Effector memory CD4-positive, alpha-beta T cell (primary cell): ENCODE measurements at regions not wholly inside any gene's neighbourhood (a gene's known extent, or its start where the extent isn't known, plus 50 kb on each side); places are given as distances from the start of the nearest gene placed in this dataset.

Experiments used
- DNase-seq, 3 donors: peaks; one replicate each; pipeline ENCODE4 v3.0.0-alpha.2; 2020
- H3K27ac ChIP-seq: 2 replicates; pipeline ENCODE4 v1.7.0; 2013; ENCODE audit warnings: mild to moderate bottlenecking, low read length, moderate library complexity; ENCODE audit not compliant: insufficient read depth, poor library complexity, severe bottlenecking
- H3K27me3 ChIP-seq: replicated peaks from 2 replicates; pipeline ENCODE4 v1.7.0; 2013; ENCODE audit warnings: mild to moderate bottlenecking, low read length; ENCODE audit not compliant: insufficient read depth, control insufficient read depth, poor library complexity, severe bottlenecking
- H3K36me3 ChIP-seq: 2 replicates; pipeline ENCODE4 v1.7.0; 2013; ENCODE audit warnings: mild to moderate bottlenecking, low read length, moderate library complexity; ENCODE audit not compliant: control insufficient read depth, insufficient read depth
- H3K4me1 ChIP-seq: 2 replicates; pipeline ENCODE4 v1.7.0; 2013; ENCODE audit warnings: low read length, mild to moderate bottlenecking; ENCODE audit not compliant: control insufficient read depth, insufficient read depth, poor library complexity, severe bottlenecking
- H3K4me3 ChIP-seq: 2 replicates; pipeline ENCODE4 v1.7.0; 2013; ENCODE audit warnings: low read length, low read depth, mild to moderate bottlenecking; ENCODE audit not compliant: insufficient read depth, poor library complexity, severe bottlenecking
- H3K9me3 ChIP-seq: 2 replicates; pipeline ENCODE4 v1.7.0; 2013; ENCODE audit warnings: mild to moderate bottlenecking, low read length, moderate library complexity; ENCODE audit not compliant: control insufficient read depth

DNA sequence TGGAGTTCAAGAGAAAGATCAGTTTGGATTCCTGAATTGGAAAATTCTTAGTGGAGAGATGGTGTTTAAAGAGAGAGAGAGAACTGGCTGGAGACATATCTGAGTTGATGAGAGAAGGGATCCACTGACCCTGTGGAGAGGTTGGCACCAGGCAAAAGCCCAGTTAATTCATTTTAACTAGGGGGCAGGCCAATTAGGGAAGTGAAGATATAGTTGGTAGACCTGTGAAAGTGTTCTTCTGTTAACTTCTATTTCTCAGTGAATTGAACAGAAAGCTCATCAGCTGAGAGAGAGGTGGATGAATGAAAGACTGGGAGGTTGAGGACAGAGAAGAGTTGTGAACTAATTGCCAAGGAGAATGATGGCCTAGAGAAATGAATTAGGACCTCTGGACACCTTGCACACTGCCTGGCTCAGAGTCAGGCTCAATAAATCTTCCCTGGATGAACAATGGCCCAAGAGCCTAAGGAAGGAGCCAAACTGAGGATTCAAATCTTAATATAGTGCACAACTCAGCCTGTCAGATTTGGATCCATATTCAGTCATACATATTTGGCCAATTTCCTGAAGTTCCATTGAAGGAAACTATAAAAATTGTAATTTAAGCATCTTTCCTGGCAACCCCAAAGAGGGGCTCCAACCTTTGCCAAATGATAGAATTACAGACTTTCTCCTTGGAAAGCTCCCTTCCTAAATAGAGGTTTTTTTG is 82.2 kb upstream of the RMDN2 start:
- Histone ChIP-seq H3K36me3 (no peaks in the 10 kb centered on the region), H3K9me3 (no peaks in the 10 kb centered on the region), H3K4me1 (no peaks in the 10 kb centered on the region), H3K4me3 (no peak overlapping the region), H3K27me3 (no peaks in the 10 kb centered on the region), H3K27ac (no peak overlapping the region)
- no peak for DNase-seq

DNA sequence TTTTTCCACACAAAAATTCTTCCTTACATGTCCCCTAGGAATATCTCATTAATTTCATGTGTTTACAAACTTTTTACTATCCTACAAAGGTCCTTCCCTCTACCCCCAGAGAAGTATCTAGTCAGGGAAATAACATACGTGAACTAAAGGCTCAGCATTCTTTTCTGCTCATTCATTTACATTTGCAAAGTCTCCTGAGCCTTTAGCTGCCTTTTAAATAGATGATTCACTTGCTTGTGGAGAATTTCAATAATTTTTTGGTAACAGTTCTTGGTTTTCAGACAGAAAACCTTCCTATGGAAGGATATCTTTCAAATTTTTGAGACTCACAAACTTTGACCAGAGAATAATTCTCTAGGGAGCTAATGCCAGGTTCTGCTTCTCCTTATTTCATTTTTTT is 81.5 kb upstream of the RMDN2 start:
- Histone ChIP-seq H3K4me3 (no peak overlapping the region), H3K36me3 (no peaks in the 10 kb centered on the region), H3K9me3 (no peaks in the 10 kb centered on the region), H3K27ac (no peak overlapping the region), H3K4me1 (no peaks in the 10 kb centered on the region), H3K27me3 (no peaks in the 10 kb centered on the region)
- DNase-seq: no peak

DNA sequence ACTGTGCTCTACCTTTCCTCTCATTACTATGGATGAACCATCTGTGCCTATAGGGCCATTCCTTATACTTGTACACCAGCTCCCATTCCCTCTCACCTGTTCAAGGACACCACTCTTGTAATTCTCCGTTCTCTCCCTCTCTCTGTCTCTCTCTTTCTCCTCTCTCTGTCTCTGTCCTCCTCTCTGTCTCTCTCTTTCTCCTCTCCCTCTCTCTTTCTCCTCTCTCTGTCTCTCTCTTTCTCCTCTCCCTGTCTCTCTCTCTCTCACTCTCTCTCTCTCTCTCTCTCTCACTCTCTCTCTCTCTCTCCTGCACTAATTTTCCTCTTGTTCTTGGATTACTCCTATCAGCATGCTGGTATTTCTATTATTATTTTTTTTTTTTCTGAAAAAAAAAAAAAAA is 78.9 kb upstream of the RMDN2 start:
- Histone ChIP-seq H3K4me3 (no peak overlapping the region), H3K27ac (no peak overlapping the region), H3K9me3 (no peaks in the 10 kb centered on the region), H3K4me1 (no peaks in the 10 kb centered on the region), H3K36me3 (no peaks in the 10 kb centered on the region), H3K27me3 (no peaks in the 10 kb centered on the region)
- DNase-seq: no peak

DNA sequence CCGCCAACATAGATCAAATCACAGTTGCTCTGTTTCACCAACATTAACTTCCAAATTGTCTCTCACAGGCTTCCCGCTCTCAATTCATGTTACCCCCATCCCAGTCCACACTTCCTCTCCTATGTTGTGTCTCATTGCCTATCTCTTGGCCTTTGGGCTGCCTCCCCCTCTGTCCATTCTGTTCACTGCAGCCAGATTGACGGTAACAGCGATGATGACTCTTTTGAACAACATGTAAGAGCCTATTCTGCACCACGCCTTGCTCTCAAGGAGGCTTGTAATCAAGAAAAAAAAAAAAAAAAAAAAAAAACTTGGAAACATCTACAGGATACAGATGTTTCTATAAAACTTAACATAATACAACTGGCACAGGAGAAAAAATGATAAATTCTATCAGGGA is 77.3 kb upstream of the RMDN2 start:
- no peak overlapping the region for H3K27ac ChIP-seq
- H3K4me3 ChIP-seq: no peak overlapping the region
- no peaks in the 10 kb centered on the region for H3K36me3 ChIP-seq
- H3K9me3 ChIP-seq: no peaks in the 10 kb centered on the region
- no peaks in the 10 kb centered on the region for H3K27me3 ChIP-seq
- DNase-seq: no peak
- peaks cover 3% of the 10 kb centered on the region for H3K4me1 ChIP-seq

DNA sequence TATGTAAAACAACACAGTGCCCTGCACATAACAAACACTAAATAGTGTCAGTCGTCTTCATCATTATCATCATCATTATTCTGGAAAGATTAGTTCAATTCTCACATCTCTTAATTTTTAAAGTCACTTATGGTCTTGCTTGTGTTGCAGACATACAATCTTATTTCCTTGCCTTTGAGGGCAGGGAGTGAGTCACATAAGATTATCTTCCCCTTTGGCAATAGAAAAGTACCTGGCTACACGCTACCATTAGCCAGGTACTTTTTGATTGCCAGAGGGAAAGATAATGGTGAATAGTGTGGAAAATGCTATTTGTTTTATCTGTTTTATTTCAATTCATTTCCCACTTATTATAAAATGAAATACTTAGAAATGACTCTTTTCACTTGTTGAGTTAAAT is 76.6 kb upstream of the RMDN2 start:
- H3K27me3 ChIP-seq: no peaks in the 10 kb centered on the region
- no peaks in the 10 kb centered on the region for H3K36me3 ChIP-seq
- no peak overlapping the region for H3K27ac ChIP-seq
- H3K4me3 ChIP-seq: no peak overlapping the region
- no peak for DNase-seq
- H3K9me3 ChIP-seq: no peaks in the 10 kb centered on the region
- peaks cover 3% of the 10 kb centered on the region for H3K4me1 ChIP-seq

DNA sequence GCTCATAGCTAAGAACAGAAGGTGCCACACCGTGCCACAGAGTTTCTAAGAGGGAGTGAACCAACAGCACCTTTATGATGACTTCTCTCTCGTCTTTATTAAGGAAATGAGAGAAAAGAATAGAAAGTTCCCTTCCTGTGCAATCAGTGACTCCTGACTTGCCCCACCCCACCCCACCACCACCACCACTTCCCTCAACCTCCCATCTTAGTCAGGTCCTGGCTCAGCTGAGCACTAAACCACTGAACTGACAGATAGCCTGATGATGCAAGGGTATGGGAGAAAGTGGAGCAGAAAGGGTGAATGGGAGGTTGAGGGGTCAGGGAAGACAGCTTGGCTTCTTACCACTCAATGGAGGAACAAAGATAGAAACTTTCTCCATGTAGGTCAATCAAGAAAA is 75.2 kb upstream of the RMDN2 start:
- H3K9me3 ChIP-seq: no peaks in the 10 kb centered on the region
- H3K36me3 ChIP-seq: no peaks in the 10 kb centered on the region
- peaks cover 3% of the 10 kb centered on the region for H3K4me1 ChIP-seq
- no peak overlapping the region for H3K27ac ChIP-seq
- H3K4me3 ChIP-seq: no peak overlapping the region
- no peak for DNase-seq
- no peaks in the 10 kb centered on the region for H3K27me3 ChIP-seq

DNA sequence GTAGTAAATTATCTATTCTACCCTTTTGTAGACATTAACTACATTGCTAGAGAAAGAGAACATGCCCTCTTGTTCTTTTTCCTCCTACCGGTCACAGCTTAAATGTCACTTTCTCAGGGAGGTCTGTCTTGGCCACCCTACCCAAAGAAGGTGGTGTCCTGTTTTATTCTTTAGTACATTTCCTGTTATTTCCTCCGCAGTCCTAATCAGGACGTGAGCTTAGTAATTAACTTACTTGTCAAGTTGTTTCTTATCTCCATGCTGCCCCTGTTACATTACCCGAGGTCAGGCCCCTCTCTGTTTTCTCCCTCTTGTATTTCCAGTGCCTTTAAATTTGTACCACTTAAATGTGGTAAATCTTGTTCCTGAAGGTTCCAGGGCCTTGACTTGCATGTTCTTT is 73.7 kb upstream of the RMDN2 start:
- DNase-seq: peak in 1 of 3 donors; percentile 0
- Histone ChIP-seq H3K4me3 (no peak overlapping the region), H3K36me3 (no peaks in the 10 kb centered on the region), H3K9me3 (no peaks in the 10 kb centered on the region), H3K27ac (no peak overlapping the region), H3K27me3 (no peaks in the 10 kb centered on the region), H3K4me1 (peaks cover 3% of the 10 kb centered on the region)

DNA sequence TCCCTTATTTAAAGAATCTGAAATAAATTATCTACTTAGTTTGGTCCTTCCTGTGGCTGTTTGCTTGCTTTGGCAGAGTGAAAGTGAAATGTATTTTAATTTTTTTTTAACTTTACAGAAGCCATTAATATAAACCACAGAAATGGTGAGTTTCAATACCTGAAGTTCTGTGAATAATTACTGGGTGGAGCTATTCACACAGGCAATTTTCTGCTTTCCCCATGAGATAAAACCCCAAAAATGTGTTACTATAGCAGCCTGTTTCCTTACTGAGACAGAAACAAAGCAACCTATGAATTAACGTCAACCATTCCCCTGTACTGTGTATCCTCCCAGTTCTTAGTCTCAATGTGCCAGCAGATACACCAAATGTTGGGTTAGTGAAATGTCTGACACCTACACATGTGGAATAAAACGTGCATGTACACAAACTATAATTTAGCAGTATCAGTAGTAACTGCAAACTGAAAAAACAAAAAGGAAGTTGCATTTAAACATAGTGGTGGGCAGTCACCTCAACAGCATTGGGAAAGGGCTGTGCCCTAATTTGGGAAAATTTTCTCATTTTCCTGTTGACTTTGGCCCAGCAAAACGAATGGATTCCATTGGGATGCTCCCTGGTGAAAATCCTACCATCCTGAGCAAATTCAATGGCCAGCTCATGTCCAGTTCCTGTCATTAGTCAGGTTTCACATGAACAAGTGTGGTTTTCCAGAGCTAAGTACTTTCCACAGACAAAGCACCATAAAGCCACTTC is 73.1 kb upstream of the RMDN2 start:
- H3K27ac ChIP-seq: no peak overlapping the region
- peaks cover 3% of the 10 kb centered on the region for H3K4me1 ChIP-seq
- H3K27me3 ChIP-seq: no peaks in the 10 kb centered on the region
- no peaks in the 10 kb centered on the region for H3K9me3 ChIP-seq
- no peak overlapping the region for H3K4me3 ChIP-seq
- no peaks in the 10 kb centered on the region for H3K36me3 ChIP-seq
- DNase-seq: no peak

DNA sequence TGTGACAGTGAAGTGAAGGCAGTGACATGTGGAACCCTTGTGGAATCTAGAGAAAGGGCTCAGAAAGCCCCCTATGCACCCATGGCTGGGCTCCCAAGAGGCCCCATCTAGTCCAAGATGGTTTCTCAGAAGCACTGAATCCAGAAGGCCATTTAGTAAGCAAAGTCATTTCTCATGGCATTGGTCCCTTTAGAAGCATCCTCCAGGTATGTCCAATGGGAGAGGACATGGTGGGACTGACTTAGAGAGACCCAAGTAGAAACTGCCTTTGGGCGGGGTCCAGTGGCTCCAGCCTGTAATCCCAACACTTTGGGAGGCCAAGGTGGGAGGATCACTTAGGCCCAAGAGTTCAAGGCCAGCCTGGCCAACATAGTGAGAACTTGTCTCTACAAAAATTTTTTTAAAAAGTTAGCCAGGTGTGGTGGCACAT is 72.5 kb upstream of the RMDN2 start:
- Histone ChIP-seq H3K27ac (no peak overlapping the region), H3K4me3 (no peak overlapping the region), H3K36me3 (no peaks in the 10 kb centered on the region), H3K27me3 (no peaks in the 10 kb centered on the region), H3K4me1 (peaks cover 3% of the 10 kb centered on the region), H3K9me3 (no peaks in the 10 kb centered on the region)
- no peak for DNase-seq

DNA sequence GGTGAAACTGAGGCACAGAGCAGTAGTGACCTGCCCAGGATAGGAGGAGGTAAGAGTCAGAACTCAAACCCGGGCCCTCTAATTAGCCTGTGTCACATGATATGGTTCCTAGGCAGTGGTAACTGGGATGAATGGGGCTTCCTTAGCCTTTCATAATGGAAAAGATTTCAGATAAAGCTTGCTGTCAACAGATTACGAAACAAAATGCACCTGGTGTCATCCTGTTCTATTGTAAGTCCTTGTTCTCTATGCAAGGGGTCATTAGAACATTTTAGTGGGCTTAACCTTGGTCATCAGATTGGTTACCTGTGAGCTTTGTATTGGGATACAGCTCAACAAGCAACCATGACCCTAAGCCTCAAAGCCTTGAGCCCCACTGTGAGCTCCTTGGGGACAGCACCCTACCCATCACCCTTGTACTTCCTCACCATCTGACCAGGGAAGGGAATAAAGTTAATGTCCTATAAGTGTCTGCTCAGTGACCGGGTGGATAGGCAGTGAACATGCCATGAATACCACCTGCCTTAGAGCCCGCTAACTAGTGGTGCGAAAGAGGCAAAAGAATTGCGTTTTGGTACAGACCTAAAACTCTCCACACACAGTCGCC is 70.3 kb upstream of the RMDN2 start:
- Histone ChIP-seq H3K4me1 (peaks cover 3% of the 10 kb centered on the region), H3K36me3 (no peaks in the 10 kb centered on the region), H3K9me3 (no peaks in the 10 kb centered on the region), H3K27ac (no peak overlapping the region), H3K4me3 (no peak overlapping the region), H3K27me3 (no peaks in the 10 kb centered on the region)
- no peak for DNase-seq
